Duodenal mucosa (tissue), 2 donors: ENCODE measurements at regions not wholly inside any gene's neighbourhood (a gene's known extent, or its start where the extent isn't known, plus 50 kb on each side); places are given as distances from the start of the nearest gene placed in this dataset.

ENCODE experiments used
- H3K27ac ChIP-seq: one replicate; pipeline ENCODE4 v1.7.0; 2013; ENCODE audit warnings: low read depth, low read length
- H3K27me3 ChIP-seq, 2 donors: one replicate each; pipeline ENCODE4 v1.7.0; 2013; ENCODE audit warnings: low read length in 2 of 2, control low read depth in 1 of 2; ENCODE audit not compliant: insufficient read depth in 2 of 2, control insufficient read depth in 1 of 2
- H3K36me3 ChIP-seq, 2 donors: one replicate each; pipeline ENCODE4 v1.7.0; 2013; ENCODE audit warnings: low read length in 2 of 2, control low read depth in 1 of 2; ENCODE audit not compliant: insufficient read depth in 2 of 2, control insufficient read depth in 1 of 2
- H3K4me1 ChIP-seq, 2 donors: one replicate each; pipeline ENCODE4 v1.7.0; 2013; ENCODE audit warnings: low read length in 2 of 2, control low read depth in 1 of 2; ENCODE audit not compliant: insufficient read depth in 2 of 2, control insufficient read depth in 1 of 2
- H3K4me3 ChIP-seq, 2 donors: one replicate each; pipeline ENCODE4 v1.7.0; 2013; ENCODE audit warnings: low read length in 2 of 2, low read depth in 1 of 2
- H3K9ac ChIP-seq, 2 donors: one replicate each; pipeline ENCODE4 v1.7.0; 2013; ENCODE audit warnings: low read length in 2 of 2, low read depth in 1 of 2
- H3K9me3 ChIP-seq, 2 donors: one replicate each; pipeline ENCODE4 v1.7.0; 2013; ENCODE audit warnings: low read length in 2 of 2, control low read depth in 1 of 2; ENCODE audit not compliant: control insufficient read depth in 1 of 2

DNA sequence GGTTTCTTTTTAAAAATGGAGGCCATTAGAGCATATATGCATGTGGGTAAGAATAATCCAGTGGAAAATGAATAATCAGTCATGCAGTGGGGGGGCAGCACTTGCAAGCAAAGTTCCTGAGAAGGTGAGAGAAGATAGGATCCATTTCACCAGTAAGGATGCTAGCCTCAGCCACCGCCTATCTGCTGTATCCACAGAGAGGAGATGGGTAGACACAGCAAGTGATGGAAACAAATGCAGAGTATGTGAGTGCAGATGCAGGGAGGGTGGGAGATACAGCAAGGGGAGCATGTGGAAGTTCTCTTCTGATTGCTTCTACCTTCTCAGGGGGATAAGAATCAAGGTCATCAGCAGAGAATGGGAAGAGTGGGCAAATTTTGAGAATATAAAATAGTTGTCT, 171.4 kb upstream of the PDE1C start:
- Histone ChIP-seq H3K36me3 (no peaks in the 10 kb centered on the region), H3K27me3 (no peaks in the 10 kb centered on the region), H3K9me3 (no peaks in the 10 kb centered on the region), H3K27ac (no peak overlapping the region), H3K4me3 (no peak overlapping the region), H3K9ac (no peak overlapping the region), H3K4me1 (no peaks in the 10 kb centered on the region)

- Histone ChIP-seq H3K36me3 (no peaks in the 10 kb centered on the region), H3K27ac (no peak overlapping the region), H3K27me3 (no peaks in the 10 kb centered on the region), H3K9me3 (peaks cover 3 to 5% of the 10 kb centered on the region in 2 donors), H3K4me3 (no peak overlapping the region), H3K4me1 (no peaks in the 10 kb centered on the region), H3K9ac (no peak overlapping the region)
These were observed 169.6 kb upstream of the PDE1C start for GRCh38 chr7:32239764-32240163.

- Histone ChIP-seq H3K9ac (no peak overlapping the region), H3K36me3 (no peaks in the 10 kb centered on the region), H3K9me3 (no peaks in the 10 kb centered on the region), H3K4me1 (no peaks in the 10 kb centered on the region), H3K27ac (no peak overlapping the region), H3K27me3 (no peaks in the 10 kb centered on the region), H3K4me3 (no peak overlapping the region)
These were observed 158.4 kb upstream of the PDE1C start for GRCh38 chr7:32228601-32229000.

DNA sequence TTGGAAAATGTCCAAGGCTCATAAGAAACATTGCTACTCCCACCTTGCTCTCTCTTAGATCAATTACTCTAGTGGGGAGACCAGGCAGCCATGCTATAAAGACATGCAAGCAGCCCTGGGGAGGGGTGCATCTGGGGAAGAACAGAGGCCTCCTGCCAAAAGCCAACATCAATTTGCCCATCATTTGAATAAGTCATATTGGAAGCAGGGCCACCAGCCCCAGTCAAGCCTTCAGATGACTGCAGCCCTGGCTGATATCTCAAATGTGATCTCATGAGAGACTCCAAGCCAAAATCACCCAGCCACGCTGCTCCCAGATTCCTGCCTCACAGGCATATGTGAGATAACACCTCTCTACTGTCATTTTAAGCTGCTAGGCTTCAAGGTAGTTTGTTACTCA, 157.5 kb upstream of the PDE1C start:
- H3K9ac ChIP-seq = no peak overlapping the region
- no peaks in the 10 kb centered on the region for H3K27me3 ChIP-seq
- H3K36me3 ChIP-seq = no peaks in the 10 kb centered on the region
- no peak overlapping the region for H3K4me3 ChIP-seq
- H3K4me1 ChIP-seq = no peaks in the 10 kb centered on the region
- H3K9me3 ChIP-seq = no peaks in the 10 kb centered on the region
- no peak overlapping the region for H3K27ac ChIP-seq

DNA sequence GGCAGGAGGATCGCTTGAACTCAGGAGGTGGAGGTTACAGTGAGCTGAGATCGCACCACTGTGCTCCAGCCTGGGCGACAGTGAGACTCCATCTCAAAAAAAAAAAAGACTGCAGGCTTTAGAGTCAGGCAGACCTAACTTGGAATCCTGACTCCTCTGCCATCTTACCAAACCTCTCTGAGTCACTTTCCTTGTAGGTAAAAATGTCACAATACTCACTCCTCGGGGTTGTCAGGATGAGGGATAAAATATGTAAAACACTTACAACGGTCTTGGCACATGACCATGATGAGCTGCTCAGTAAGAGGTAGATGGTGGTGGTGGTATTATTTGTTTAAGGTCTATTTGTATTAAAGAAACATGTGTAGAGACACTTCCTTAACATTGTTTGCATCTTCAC, 154.1 kb upstream of the PDE1C start:
- no peak overlapping the region for H3K9ac ChIP-seq
- H3K9me3 ChIP-seq = no peaks in the 10 kb centered on the region
- no peaks in the 10 kb centered on the region for H3K36me3 ChIP-seq
- no peak overlapping the region for H3K27ac ChIP-seq
- no peaks in the 10 kb centered on the region for H3K27me3 ChIP-seq
- no peaks in the 10 kb centered on the region for H3K4me1 ChIP-seq
- H3K4me3 ChIP-seq = no peak overlapping the region

DNA sequence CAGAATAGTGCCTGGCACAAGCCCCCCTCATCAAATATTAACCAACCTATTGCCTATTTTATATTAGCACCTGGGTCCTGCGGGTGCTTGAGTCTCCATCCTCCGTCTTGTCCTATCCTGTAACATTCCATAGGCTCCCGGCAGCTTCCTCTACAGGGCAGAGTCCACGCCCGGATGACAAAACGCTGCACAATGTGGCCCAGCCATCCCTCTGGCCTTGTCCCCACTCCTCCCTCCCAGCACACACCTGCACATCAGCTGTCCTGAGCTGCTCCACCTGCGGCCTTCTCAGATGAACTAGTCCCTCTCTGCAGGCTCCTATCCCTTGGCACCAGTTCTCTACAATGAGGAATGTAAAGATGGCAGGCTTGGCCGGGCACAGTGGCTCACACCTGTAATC, 153.5 kb upstream of the PDE1C start:
- no peak overlapping the region for H3K4me3 ChIP-seq
- no peaks in the 10 kb centered on the region for H3K4me1 ChIP-seq
- H3K9ac ChIP-seq = no peak overlapping the region
- no peaks in the 10 kb centered on the region for H3K27me3 ChIP-seq
- H3K36me3 ChIP-seq = no peaks in the 10 kb centered on the region
- H3K27ac ChIP-seq = no peak overlapping the region
- no peaks in the 10 kb centered on the region for H3K9me3 ChIP-seq

GRCh38 chr7:32223071-32223650, 153.0 kb upstream of the PDE1C start:
- Histone ChIP-seq H3K36me3 (no peaks in the 10 kb centered on the region), H3K27me3 (no peaks in the 10 kb centered on the region), H3K9ac (no peak overlapping the region), H3K4me1 (no peaks in the 10 kb centered on the region), H3K9me3 (no peaks in the 10 kb centered on the region), H3K4me3 (no peak overlapping the region), H3K27ac (no peak overlapping the region)

- Histone ChIP-seq H3K9me3 (no peaks in the 10 kb centered on the region), H3K4me3 (no peak overlapping the region), H3K9ac (no peak overlapping the region), H3K4me1 (no peaks in the 10 kb centered on the region), H3K36me3 (no peaks in the 10 kb centered on the region), H3K27me3 (no peaks in the 10 kb centered on the region), H3K27ac (no peak overlapping the region)
These were observed 152.2 kb upstream of the PDE1C start for GRCh38 chr7:32222251-32222900.

- H3K4me3 ChIP-seq = no peak overlapping the region
- no peaks in the 10 kb centered on the region for H3K36me3 ChIP-seq
- no peak overlapping the region for H3K9ac ChIP-seq
- no peaks in the 10 kb centered on the region for H3K4me1 ChIP-seq
- no peak overlapping the region for H3K27ac ChIP-seq
- no peaks in the 10 kb centered on the region for H3K9me3 ChIP-seq
- no peaks in the 10 kb centered on the region for H3K27me3 ChIP-seq
These were observed 151.5 kb upstream of the PDE1C start for GRCh38 chr7:32221736-32222135.

DNA sequence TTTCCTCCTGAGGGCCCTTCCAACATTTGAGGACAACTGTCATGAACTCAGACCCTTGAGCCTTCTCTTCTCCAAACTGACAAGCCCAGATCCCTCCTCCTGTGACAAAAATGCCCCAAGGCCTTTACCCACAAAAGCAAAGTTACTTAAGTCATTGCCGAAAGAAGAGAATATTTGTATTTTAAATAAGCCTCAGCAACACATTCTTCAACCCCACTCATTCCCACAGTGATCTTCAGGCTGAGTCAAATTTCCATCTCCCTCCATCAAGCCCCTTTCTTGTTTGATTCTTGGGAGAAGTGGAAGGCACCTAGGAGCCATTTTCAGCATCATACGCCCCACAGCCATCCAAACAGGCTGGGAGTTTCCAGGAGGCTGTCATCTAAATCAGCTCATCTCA, 150.8 kb upstream of the PDE1C start:
- Histone ChIP-seq H3K27ac (no peak overlapping the region), H3K9me3 (no peaks in the 10 kb centered on the region), H3K36me3 (no peaks in the 10 kb centered on the region), H3K9ac (no peak overlapping the region), H3K4me3 (no peak overlapping the region), H3K4me1 (no peaks in the 10 kb centered on the region), H3K27me3 (no peaks in the 10 kb centered on the region)
